IPS-18c (cell line): ENCODE measurements at regions not wholly inside any gene's neighbourhood (a gene's known extent, or its start where the extent isn't known, plus 50 kb on each side); places are given as distances from the start of the nearest gene placed in this dataset.

ENCODE experiments used
- H3K4me3 ChIP-seq: 2 replicates; pipeline ENCODE4 v1.7.0; 2013; ENCODE audit warnings: low read depth, mild to moderate bottlenecking, low read length, moderate library complexity; ENCODE audit not compliant: insufficient read depth
- H3K9me3 ChIP-seq: one replicate; pipeline ENCODE4 v1.6.1; 2013; ENCODE audit warnings: mild to moderate bottlenecking, low read length, moderate library complexity; ENCODE audit not compliant: control insufficient read depth, insufficient read depth

DNA sequence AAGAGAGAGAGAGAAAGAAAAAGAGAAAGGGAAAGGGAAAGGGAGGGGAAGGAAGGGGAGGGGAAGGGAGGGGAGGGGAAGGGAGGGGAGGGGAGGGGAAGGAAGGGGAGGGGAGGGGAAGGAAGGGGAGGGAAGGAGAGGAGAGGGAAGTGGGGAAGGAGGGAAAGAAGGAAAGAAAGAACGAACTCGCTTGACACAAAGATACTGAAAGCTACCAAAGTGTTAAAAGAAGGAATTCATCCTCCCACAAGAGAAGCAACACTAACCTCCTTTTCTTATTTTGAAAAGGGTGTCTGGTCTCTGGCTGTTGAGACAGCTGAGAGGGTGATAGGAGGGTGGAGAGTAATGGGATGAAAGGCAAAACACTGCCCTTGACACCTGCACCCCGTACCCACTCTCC, 172.6 kb downstream of the SHANK2 start:
- no peaks in the 10 kb centered on the region for H3K9me3 ChIP-seq
- no peak overlapping the region for H3K4me3 ChIP-seq

DNA sequence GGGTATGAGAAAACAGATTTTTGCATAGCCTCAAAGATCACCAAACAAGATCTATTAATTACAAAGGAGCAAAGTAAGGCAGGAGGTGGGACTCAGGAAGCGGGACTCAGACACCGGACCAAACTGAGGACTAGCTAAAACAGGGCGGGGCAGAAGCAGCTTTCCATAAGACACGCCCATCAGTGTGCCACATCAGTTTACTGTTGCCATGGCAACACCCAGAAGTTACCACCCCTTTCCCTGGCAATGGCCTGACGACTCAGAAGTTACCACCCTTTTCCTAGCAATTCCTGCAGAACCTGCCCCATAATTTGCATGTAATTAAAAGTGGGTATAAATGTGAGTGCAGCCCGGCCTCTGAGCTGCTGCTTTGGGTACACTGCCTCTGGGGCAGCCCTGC, 173.9 kb downstream of the SHANK2 start:
- no peaks in the 10 kb centered on the region for H3K9me3 ChIP-seq
- H3K4me3 ChIP-seq: no peak overlapping the region

DNA sequence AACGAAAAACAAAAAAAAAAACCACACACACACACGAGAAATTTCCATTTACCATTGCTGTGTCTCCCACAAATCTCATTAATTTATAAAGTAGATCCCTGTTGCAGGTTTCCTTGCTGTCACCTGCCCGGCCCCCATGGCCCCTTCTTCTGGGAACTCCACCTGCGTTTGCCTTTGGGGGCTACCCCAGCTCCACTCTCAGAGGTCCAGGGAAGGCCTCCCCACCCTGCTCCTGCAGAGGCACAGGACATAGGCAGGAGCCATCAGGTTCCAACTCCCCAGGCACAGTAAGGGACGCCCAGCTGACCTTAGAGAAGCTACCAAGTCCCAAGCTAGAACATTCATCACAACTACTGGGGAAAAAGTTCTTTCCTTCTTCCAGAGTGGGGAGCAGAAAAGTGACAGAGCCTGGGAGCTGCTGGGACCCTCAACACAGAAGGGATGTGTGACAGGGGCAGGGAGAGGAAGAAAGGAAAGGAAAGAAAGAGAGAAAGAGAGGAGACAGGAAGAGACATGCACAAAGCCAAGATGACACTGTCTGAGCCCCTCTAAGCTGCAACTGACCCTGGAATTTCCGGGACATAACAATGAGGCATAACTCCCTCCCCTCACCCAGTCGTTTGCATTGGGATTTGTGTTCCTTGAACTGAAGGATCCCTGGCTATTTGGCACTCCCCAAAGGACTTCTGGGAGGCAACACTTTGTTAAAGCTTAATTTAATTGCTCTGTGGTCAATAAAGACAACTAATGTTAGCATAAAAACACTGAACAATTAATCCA, 175.7 kb downstream of the SHANK2 start:
- H3K9me3 ChIP-seq: no peaks in the 10 kb centered on the region
- H3K4me3 ChIP-seq: no peak overlapping the region

DNA sequence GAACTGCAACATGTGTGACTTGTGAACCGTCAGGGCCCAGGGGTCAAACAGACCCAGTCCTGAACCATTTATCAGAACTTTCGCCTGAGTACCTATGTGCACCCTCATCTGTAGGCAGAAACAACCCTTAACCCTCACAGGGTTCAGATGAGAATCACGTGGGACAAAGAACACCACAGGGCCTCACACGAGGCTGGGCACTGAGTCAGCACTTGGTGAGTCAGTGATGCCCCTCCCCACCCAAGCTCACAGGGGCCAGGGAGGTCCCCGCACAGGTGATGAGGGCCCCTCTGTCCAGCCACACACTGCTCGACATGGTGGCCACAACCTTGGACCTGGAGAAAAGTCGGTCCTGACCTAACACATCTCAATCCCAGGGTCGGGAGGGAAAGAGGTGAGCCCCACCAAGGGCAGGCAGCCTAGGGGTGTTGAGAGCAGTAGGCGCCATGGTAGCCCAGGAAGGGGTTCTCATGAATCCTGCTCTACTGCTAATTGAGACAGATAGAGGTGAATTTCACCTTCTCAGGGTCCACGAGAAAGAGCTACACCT, 176.4 kb downstream of the SHANK2 start:
- Histone ChIP-seq H3K9me3 (no peaks in the 10 kb centered on the region), H3K4me3 (no peak overlapping the region)

DNA sequence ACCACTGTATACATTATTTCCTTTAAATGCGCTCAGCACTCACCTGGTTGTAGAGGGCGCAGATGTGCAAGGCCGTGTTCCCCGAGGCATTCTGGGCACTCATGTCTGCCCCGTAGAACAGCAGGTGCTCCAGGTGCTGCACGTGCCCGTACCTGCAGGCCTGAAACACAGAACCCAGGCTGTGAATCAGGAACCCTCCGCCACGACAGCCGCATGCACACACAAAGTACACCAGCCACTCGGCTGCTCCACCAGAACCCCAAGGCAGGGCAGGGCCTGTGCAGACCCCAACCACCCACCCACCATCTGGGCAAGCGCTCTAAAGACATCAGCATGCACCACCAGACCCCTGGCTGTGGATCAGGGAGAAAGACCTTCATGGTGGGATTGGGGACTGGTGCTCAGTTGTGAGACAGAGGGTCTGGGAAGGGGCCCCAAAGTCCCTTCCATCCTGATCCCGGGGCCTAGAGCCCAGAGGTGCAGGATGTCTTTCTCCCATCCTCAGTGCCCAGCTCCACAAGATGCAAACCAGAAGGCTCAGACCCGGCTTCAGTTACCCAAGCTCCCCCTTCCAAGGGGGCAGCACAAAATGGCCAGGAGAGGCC, 177.2 kb downstream of the SHANK2 start:
- Histone ChIP-seq H3K9me3 (no peaks in the 10 kb centered on the region), H3K4me3 (no peak overlapping the region)

DNA sequence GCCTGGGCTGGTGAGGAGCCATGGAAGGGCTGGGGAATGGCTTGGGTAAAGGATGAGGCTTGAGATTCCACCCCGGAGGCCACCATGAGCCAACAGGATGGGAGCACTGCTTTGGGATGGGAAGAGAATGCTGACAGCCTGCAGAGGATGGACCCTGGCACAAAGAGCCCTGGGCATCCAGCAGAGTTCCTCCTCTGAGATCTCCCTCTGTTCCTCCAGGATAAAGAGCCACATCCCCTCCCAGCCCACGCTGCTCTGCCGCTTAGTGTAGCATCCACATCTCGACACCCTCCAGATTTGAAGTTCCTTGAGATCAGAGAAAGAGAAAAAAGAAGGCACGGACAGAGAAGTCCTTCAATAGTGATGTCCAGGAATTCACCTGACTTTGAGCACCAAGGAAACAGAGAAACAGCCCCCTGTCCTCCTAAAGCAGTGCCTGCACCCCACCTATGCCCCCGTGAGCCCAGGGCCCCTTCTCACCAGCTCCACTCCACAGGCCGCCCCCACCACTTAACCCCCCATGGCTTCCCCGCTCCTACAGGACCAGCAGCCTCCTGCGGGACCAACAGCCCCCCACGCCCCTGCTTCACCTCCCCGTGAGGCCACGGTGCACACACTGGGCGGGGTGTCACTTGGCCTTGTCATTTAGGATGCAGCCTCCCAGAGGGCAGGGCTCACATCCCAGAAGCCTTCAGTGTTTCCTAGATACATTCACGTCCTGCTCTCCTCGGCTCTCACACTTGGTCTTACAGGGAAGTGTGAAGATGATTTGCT, 180.5 kb downstream of the SHANK2 start:
- Histone ChIP-seq H3K4me3 (no peak overlapping the region), H3K9me3 (no peaks in the 10 kb centered on the region)

DNA sequence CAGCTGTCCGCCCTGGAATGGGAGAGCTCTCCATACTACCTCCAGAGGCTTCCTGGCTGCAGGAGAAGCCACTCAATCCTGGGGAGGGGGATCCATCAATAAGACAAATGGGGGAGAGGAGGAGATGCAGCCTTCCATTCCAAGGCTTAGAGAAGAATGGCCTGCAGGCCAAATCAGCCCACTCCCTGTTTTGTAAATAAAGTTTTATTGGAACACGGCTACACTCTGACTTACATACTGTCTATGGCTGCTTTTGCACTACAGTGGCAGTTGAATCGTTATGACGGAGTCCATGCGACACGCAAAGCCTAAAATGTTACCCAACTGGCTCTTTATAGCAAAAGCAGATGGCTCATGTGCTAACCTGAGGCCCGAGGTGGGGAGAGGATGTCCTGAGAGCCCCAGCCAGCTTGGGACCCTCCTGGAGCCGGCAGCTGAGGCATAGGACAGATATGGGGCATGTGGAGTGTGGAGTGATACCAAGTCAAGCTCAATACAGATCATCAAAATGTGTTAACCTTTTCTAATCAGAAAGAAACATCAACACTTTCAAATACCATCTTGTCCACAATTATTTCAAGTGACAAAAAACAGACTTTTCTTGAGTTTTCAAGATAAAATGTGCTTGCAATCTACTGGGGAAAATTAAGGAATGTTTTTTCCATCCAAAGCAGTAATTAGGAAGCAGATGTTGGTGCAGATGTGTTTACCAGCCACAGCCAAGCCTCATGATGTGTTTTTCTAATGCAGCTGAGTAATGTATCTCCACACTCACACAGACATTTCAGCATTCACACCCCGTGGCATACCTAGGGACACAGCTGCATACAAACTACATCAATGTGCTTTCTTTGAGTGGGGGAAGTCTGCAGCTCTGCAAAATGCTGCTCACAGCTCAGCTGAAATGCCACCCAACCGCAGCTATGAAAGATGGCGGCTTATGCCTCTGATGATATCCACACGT, 181.6 kb downstream of the SHANK2 start:
- Histone ChIP-seq H3K4me3 (no peak overlapping the region), H3K9me3 (no peaks in the 10 kb centered on the region)

DNA sequence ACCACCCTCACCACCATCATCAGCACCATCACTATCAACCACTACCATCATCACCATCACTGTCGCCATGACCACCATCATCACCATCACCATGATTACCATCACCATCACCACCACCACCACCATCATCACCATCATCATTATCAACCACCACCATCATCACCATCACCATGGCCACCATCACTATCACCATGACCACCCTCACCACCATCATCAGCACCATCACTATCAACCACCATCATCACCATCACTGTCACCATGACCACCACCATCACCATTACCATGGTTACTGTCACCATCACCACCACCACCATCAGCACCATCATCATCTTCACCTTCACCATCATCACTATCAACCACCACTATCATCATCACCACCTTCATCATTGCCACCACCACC, 183.4 kb downstream of the SHANK2 start:
- H3K9me3 ChIP-seq: no peaks in the 10 kb centered on the region
- no peak overlapping the region for H3K4me3 ChIP-seq

DNA sequence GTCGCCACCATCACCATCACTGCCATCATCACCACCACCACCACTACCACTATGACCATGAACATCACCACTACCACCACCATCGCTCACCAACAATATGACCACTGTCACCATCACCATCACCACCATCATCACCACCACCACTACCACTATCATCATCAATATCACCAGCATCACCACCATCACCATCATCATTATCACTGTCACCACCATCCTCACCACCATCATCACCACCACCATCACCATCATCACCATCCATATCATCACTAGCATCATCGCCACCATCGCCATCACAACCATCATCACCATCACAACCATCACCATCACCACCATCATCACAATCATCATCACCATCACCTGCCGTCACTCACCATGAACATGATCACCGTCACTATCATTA, 184.6 kb downstream of the SHANK2 start:
- no peaks in the 10 kb centered on the region for H3K9me3 ChIP-seq
- no peak overlapping the region for H3K4me3 ChIP-seq

DNA sequence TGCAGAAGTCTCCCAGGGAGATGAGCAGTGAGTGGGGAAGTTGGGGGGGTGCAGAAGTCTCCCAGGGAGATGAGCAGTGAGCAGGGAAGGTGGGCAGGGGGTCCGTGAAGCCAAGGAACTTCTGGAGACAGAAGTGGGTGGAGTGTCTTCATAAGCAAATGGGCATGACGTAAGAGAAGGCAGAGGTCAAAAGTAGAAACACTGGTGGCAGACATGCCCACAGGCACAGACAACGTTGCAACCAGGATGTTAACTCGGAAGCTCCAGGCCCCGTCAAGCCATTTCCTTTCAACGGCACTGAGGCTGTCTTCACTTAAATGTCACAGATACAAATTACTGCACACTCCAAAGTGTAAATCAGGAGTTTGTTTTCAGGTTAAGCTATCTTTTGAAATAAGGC, 186.1 kb downstream of the SHANK2 start:
- Histone ChIP-seq H3K4me3 (no peak overlapping the region), H3K9me3 (no peaks in the 10 kb centered on the region)

DNA sequence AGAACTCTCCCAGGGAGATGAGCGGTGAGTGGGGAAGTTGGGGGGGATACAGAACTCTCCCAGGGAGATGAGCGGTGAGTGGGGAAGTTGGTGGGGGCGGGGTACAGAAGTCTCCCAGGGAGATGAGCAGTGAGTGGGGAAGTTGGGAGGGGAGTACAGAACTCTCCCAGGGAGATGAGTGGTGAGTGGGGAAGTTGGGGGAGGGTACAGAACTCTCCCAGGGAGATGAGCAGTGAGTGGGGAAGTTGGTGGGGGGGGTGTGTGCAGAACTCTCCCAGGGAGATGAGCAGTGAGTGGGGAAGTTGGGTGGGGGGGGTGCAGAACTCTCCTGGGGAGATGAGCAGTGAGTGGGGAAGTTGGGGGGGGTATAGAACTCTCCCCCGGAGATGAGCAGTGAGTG, 186.5 kb downstream of the SHANK2 start:
- H3K4me3 ChIP-seq: no peak overlapping the region
- no peaks in the 10 kb centered on the region for H3K9me3 ChIP-seq

DNA sequence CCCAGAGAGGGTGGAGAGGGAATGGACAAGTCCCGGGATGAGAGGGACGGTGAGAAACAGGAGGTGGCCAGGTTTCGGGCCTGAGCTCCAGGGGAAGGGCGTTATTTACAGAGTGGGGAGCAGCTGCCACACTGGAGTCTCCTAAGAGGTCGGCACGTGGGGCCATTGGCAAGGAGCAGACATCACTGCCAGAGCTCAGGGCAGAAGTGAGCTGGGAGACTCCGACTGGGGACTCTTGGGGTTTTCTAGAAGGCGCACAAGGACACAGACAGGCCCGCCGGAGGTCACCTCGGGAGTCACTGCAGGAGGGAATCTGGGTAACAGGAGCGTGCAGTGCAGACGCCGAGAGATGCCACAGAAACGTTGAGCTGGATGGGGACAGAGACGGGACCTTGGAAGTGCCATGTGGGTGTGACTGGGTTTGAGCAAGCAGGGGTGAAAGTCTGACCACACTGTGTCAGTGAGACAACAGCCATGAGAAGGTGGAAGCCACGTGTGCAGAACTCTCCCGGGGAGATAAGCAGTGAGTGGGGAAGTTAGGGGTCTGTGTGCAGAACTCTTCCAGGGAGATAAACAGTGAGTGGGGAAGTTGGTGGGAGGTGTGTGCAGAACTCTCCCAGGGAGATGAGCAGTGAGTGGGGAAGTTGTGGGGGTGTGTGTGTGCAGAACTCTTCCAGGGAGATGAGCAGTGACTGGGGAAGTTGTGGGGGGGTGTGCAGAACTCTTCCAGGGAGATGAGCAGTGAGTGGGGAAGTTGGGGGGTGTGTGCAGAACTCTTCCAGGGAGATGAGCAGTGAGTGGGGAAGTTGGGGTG, 187.5 kb downstream of the SHANK2 start:
- H3K4me3 ChIP-seq: no peak overlapping the region

DNA sequence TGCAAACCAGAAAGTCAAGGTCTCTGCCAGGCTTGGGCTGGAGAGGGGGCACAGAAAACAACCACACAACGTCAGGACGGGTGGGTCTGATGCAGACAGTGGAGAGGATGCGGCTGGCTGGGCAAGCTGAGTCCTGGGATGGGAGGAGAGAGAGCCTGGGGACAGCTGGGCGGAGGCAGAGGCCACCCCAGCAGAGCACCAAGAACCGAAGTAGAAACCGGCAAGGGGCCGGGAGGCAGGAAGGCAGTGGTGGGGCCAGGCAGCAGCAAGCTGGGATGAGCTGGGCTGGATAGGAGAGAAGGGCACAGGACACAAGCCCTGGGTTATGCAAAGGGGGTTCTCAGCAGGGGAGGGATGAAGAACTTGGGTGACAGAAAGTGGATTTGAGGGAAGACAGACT, 188.2 kb downstream of the SHANK2 start:
- Histone ChIP-seq H3K9me3 (no peaks in the 10 kb centered on the region), H3K4me3 (no peak overlapping the region)

More for the DNA sequence above, 187.5 kb downstream of the SHANK2 start:
- H3K9me3 ChIP-seq: no peaks in the 10 kb centered on the region

DNA sequence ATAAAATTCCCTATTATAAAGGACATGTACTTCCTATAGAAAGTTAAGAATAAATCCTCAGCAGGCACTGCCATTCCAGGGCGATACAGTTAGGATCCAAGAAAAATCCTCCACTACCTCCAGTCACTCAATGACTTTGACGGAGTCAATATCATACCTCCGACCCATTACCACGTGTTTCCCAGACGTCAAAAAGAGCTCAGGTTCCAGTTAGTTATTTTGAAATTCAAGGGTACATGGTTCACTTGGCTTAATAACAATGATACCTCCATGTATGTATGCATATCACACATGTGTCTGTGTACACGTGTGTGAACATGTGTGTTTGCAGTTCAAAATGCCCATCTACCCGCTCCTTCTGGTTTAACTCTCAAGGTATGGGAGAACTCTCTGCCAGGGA, 189.2 kb downstream of the SHANK2 start:
- Histone ChIP-seq H3K4me3 (no peak overlapping the region), H3K9me3 (no peaks in the 10 kb centered on the region)

DNA sequence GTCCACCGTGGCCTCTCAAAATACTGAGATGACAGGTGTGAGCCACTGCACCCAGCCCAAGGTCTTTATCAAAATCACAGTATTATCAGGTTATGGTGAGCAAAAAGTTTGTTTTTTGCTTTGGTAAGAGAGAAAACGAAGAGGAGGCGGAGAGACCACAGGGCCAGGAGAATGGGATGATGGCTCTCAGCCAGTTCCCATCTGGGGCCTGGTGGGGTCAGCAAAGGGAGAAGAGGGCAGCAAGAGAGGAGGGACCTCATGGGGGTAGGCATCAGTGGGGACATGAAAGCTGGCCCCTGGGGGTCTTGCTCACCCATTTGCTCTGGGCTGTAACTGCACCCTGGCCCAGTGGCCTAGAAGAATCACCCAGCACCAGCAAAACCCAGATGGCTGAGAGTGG, 190.2 kb downstream of the SHANK2 start:
- no peak overlapping the region for H3K4me3 ChIP-seq
- H3K9me3 ChIP-seq: no peaks in the 10 kb centered on the region

DNA sequence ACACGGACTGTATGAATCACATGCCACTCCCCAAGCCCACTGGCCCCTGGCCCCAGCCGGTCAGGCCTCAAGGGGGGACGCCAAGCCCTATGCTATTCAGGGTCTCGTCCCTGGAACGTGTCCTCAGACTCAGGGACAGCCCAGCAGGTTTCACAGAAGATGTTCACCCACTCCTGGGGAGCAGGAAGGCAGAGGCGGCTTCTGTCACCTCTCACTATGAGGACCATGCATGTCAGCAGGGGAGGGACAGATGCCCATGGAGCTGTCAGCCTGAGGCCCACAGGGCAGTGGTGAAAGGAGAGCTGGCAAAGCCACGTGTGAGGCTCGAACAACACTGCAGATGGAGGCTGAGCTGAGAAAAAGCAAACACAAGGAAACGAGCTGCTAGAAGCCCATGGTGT, 192.0 kb downstream of the SHANK2 start:
- Histone ChIP-seq H3K9me3 (no peaks in the 10 kb centered on the region), H3K4me3 (no peak overlapping the region)
